ENCODE measurements at regions not wholly inside any gene's neighbourhood (a gene's known extent, or its start where the extent isn't known, plus 50 kb on each side); places are given as distances from the start of the nearest gene placed in this dataset.

DNA sequence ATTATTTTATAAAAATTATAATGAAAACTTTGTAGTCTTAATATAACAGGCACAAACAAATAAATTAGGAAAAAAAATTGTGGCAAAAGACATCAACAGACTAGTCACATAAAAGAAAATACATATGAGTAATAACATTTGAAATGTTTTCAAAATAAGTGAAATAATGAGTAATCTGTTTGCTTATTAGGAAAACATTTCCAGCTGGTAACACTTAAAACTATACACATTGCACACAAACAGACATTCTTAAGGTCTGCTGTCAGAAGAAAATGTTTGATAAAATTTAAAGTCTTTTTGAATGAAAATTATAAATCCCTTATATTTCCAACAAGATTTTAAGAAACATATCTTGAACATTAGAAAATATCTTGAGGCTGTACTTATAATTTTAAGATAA is 1326.3 kb upstream of the CADM2 start:
- TF ChIP-seq POLR2A (IDR thresholded peaks at IDR 0.05) (no peak), POLR2AphosphoS5 (IDR thresholded peaks at IDR 0.05) (no peak)
- TF ChIP-seq, protein P1, sequence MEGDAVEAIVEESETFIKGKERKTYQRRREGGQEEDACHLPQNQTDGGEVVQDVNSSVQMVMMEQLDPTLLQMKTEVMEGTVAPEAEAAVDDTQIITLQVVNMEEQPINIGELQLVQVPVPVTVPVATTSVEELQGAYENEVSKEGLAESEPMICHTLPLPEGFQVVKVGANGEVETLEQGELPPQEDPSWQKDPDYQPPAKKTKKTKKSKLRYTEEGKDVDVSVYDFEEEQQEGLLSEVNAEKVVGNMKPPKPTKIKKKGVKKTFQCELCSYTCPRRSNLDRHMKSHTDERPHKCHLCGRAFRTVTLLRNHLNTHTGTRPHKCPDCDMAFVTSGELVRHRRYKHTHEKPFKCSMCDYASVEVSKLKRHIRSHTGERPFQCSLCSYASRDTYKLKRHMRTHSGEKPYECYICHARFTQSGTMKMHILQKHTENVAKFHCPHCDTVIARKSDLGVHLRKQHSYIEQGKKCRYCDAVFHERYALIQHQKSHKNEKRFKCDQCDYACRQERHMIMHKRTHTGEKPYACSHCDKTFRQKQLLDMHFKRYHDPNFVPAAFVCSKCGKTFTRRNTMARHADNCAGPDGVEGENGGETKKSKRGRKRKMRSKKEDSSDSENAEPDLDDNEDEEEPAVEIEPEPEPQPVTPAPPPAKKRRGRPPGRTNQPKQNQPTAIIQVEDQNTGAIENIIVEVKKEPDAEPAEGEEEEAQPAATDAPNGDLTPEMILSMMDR (IDR thresholded peaks at IDR 0.05): no peak

Measured in prostate gland (tissue), 2 donors.